Lower lobe of right lung (tissue), 2 donors: ENCODE measurements at regions not wholly inside any gene's neighbourhood (a gene's known extent, or its start where the extent isn't known, plus 50 kb on each side); places are given as distances from the start of the nearest gene placed in this dataset.

Experiments
- ATAC-seq, 2 donors: fragments of 200-7000 bp; cut with Tn5 transposase; one replicate each; pipeline ENCODE4 v1.9.1; 2020 to 2022; ENCODE audit warnings: mild to moderate bottlenecking in 2 of 2, moderate library complexity in 2 of 2
- DNase-seq: peaks from one replicate; pipeline ENCODE4 v3.0.0-alpha.2; 2020
- H3K27ac ChIP-seq: fragments of 200-600 bp; one replicate; pipeline ENCODE4 v1.8.0; 2022
- H3K27me3 ChIP-seq: fragments of 200-600 bp; one replicate; pipeline ENCODE4 v1.8.0; 2022; ENCODE audit warnings: low read depth
- H3K36me3 ChIP-seq: fragments of 200-600 bp; one replicate; pipeline ENCODE4 v1.8.0; 2022; ENCODE audit warnings: mild to moderate bottlenecking
- H3K4me1 ChIP-seq: fragments of 200-600 bp; one replicate; pipeline ENCODE4 v1.8.0; 2022
- H3K4me3 ChIP-seq: fragments of 200-600 bp; one replicate; pipeline ENCODE4 v1.8.0; 2022; ENCODE audit warnings: mild to moderate bottlenecking
- H3K9me3 ChIP-seq: fragments of 200-600 bp; one replicate; pipeline ENCODE4 v1.8.0; 2022
- intact Hi-C: fragments of 100-400 bp; cut with DNase I; formaldehyde crosslinking; loops from one replicate; pipeline ENCODE4 v1.11.0; 2022
- TF ChIP-seq, protein P1 (sequence below): fragments of 200-600 bp; IDR thresholded peaks from one replicate; pipeline ENCODE4 v1.8.0; 2022; ENCODE audit warnings: antibody characterized with exemption, mild to moderate bottlenecking
- donor health status: DM: no; HTN: yes; CAD: no; lungs with severe emphysema.

DNA sequence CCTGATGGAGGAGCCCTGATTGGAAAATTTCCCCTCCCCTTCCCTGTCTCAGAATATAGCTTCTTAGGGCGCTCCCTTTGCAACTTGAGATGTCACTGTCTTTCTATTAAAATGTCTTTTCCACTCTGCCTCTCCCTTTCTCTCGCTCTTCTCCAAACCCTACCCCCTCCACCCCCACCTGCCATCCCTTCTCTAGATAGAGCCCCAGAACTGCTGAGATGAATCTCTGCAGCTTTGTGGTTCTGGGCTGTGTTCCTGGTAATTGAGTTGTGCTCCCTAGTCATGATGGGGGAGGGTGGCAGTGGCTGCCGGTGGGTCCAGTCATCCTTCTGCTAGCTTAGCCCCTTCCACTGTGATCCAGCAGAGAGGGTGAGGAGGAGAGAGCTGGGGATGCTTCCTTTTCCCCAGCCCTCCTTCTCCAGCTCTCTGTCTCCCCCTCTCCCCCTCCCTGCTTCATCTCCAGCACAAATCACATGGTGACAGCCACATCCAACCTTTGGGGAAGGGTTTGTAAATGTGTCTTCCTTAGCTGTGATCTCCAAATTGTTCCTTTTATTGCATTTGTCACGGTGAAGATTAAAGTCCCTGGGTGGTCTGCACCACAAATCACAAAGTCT, 50.8 kb upstream of the BTRC start:
- intact Hi-C loops, result no loop called here
- ATAC-seq, result no peak
- no peaks in the 10 kb centered on the region for H3K9me3 ChIP-seq
- H3K27me3 ChIP-seq, result peaks cover 22% of the 10 kb centered on the region
- TF ChIP-seq, protein P1, sequence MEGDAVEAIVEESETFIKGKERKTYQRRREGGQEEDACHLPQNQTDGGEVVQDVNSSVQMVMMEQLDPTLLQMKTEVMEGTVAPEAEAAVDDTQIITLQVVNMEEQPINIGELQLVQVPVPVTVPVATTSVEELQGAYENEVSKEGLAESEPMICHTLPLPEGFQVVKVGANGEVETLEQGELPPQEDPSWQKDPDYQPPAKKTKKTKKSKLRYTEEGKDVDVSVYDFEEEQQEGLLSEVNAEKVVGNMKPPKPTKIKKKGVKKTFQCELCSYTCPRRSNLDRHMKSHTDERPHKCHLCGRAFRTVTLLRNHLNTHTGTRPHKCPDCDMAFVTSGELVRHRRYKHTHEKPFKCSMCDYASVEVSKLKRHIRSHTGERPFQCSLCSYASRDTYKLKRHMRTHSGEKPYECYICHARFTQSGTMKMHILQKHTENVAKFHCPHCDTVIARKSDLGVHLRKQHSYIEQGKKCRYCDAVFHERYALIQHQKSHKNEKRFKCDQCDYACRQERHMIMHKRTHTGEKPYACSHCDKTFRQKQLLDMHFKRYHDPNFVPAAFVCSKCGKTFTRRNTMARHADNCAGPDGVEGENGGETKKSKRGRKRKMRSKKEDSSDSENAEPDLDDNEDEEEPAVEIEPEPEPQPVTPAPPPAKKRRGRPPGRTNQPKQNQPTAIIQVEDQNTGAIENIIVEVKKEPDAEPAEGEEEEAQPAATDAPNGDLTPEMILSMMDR, result no peak
- no peak overlapping the region for H3K4me3 ChIP-seq
- no peak for DNase-seq
- H3K27ac ChIP-seq, result no peak overlapping the region
- H3K4me1 ChIP-seq, result no peaks in the 10 kb centered on the region
- H3K36me3 ChIP-seq, result no peaks in the 10 kb centered on the region
